ENCODE measurements at regions not wholly inside any gene's neighbourhood (a gene's known extent, or its start where the extent isn't known, plus 50 kb on each side); places are given as distances from the start of the nearest gene placed in this dataset.
"Not testable (repeated sequence)": the region's sequence is repeated elsewhere in the genome, so short reads cannot be mapped to it uniquely, and the experiment has no call there.

- no peaks in the 10 kb centered on the region for H3K9me3 ChIP-seq
- no peaks in the 10 kb centered on the region for H3K36me3 ChIP-seq (replicated peaks in 1 of 2; ENCODE audit: insufficient read depth in 1 of 2, low read depth in 2 of 2)
- ATAC-seq (no peak), DNase-seq (no peak)
- no peak overlapping the region for H3K27ac ChIP-seq
- TF ChIP-seq CTCF (IDR thresholded peaks at IDR 0.05) (no peak), POLR2A (IDR thresholded peaks at IDR 0.05) (no peak)
- no peaks in the 10 kb centered on the region for H3K4me1 ChIP-seq
- 30 to 36% methylated on average over 3 of the region's 3 CpGs for WGBS, 2 donors
- H3K4me3 ChIP-seq, result no peak overlapping the region
- intact Hi-C loops (cut with DNase I), result no loop called here
- H3K27me3 ChIP-seq, result no peaks in the 10 kb centered on the region
Measured at GRCh38 chr6:86715676-86716075, 221.7 kb upstream of the HTR1E start.

- Histone ChIP-seq H3K9me3 (no peaks in the 10 kb centered on the region), H3K4me3 (no peak overlapping the region), H3K27me3 (no peaks in the 10 kb centered on the region), H3K36me3 (replicated peaks in 1 of 2; ENCODE audit: insufficient read depth in 1 of 2, low read depth in 2 of 2) (no peaks in the 10 kb centered on the region), H3K27ac (no peak overlapping the region), H3K4me1 (no peaks in the 10 kb centered on the region)
- intact Hi-C loops (cut with DNase I), result no loop called here
- WGBS, 2 donors, result 11 to 15% methylated on average over 2 of the region's 2 CpGs
- TF ChIP-seq CTCF (IDR thresholded peaks at IDR 0.05) (no peak), POLR2A (IDR thresholded peaks at IDR 0.05) (no peak)
- ATAC-seq, result no peak
- DNase-seq, result no peak
Measured at GRCh38 chr6:86712039-86712438, 225.3 kb upstream of the HTR1E start.

GRCh38 chr6:86707545-86708120 is 229.7 kb upstream of the HTR1E start:
- intact Hi-C loops (cut with DNase I), result no loop called here
- ATAC-seq (no peak), DNase-seq (no peak)
- no peak for TF ChIP-seq CTCF (IDR thresholded peaks at IDR 0.05)
- no peak for TF ChIP-seq POLR2A (IDR thresholded peaks at IDR 0.05)
- no peaks in the 10 kb centered on the region for H3K9me3 ChIP-seq
- no peaks in the 10 kb centered on the region for H3K27me3 ChIP-seq
- no peaks in the 10 kb centered on the region for H3K4me1 ChIP-seq
- no peak overlapping the region for H3K4me3 ChIP-seq
- no peak overlapping the region for H3K27ac ChIP-seq
- no peaks in the 10 kb centered on the region for H3K36me3 ChIP-seq (replicated peaks in 1 of 2; ENCODE audit: insufficient read depth in 1 of 2, low read depth in 2 of 2)
- WGBS, 2 donors, result 30 to 39% methylated on average over 2 of the region's 2 CpGs

- WGBS, 2 donors, result 50 to 79% methylated on average over 1 to 4 of the region's 4 CpGs
- TF ChIP-seq POLR2A (IDR thresholded peaks at IDR 0.05) (no peak), CTCF (IDR thresholded peaks at IDR 0.05) (no peak)
- DNase-seq, result no peak
- Histone ChIP-seq H3K9me3 (no peaks in the 10 kb centered on the region), H3K27me3 (no peaks in the 10 kb centered on the region), H3K36me3 (replicated peaks in 1 of 2; ENCODE audit: insufficient read depth in 1 of 2, low read depth in 2 of 2) (no peaks in the 10 kb centered on the region), H3K27ac (no peak overlapping the region), H3K4me1 (no peaks in the 10 kb centered on the region), H3K4me3 (no peak overlapping the region)
- ATAC-seq, result no peak
- intact Hi-C loops (cut with DNase I), result no loop called here
Measured at GRCh38 chr6:86706449-86706848, 230.9 kb upstream of the HTR1E start.

GRCh38 chr6:86701228-86701627 is 236.1 kb upstream of the HTR1E start:
- H3K36me3 ChIP-seq (replicated peaks in 1 of 2; ENCODE audit: insufficient read depth in 1 of 2, low read depth in 2 of 2); H3K27ac ChIP-seq; intact Hi-C loops (cut with DNase I); H3K4me3 ChIP-seq; H3K27me3 ChIP-seq; ATAC-seq; H3K9me3 ChIP-seq; H3K4me1 ChIP-seq; DNase-seq: not testable (repeated sequence)
- WGBS, 2 donors, result 52 to 64% methylated on average over 4 of the region's 4 CpGs

All from body of pancreas (tissue), 4 donors.